GM21423 (cell line): ENCODE measurements at regions not wholly inside any gene's neighbourhood (a gene's known extent, or its start where the extent isn't known, plus 50 kb on each side); places are given as distances from the start of the nearest gene placed in this dataset.

ENCODE experiments used
- ATAC-seq: cut with Tn5 transposase; IDR thresholded peaks from one replicate; pipeline ENCODE4 v1.9.1; 2021; ENCODE audit warnings: mild to moderate bottlenecking, moderate library complexity; ENCODE audit not compliant: unreplicated experiment

- ATAC-seq = no peak
Observed at GRCh38 chr17:79298799-79299198, 224.2 kb downstream of the ENGASE start.

- ATAC-seq = no peak
Observed at GRCh38 chr17:79296243-79296642, 221.6 kb downstream of the ENGASE start.

- no peak for ATAC-seq
Observed at GRCh38 chr17:79295307-79295706, 220.7 kb downstream of the ENGASE start.

GRCh38 chr17:79294459-79295071, 219.9 kb downstream of the ENGASE start:
- ATAC-seq = no peak

GRCh38 chr17:79292501-79292900, 217.9 kb downstream of the ENGASE start:
- ATAC-seq = no peak

GRCh38 chr17:79291391-79291790, 216.8 kb downstream of the ENGASE start:
- no peak for ATAC-seq

GRCh38 chr17:79290726-79291125, 216.1 kb downstream of the ENGASE start:
- ATAC-seq = no peak

- ATAC-seq = no peak
Observed at GRCh38 chr17:79288950-79289349, 214.3 kb downstream of the ENGASE start.

- ATAC-seq = no peak
Observed at GRCh38 chr17:79286440-79286839, 211.8 kb downstream of the ENGASE start.

- no peak for ATAC-seq
Observed at GRCh38 chr17:79285973-79286372, 211.3 kb downstream of the ENGASE start.

- ATAC-seq = no peak
Observed at GRCh38 chr17:79282294-79282693, 207.7 kb downstream of the ENGASE start.

GRCh38 chr17:79281803-79282202, 207.2 kb downstream of the ENGASE start:
- ATAC-seq = no peak

- ATAC-seq = no peak
Observed at GRCh38 chr17:79280866-79281572, 206.4 kb downstream of the ENGASE start.

- ATAC-seq = no peak
Observed at GRCh38 chr17:79280010-79280409, 205.4 kb downstream of the ENGASE start.

- ATAC-seq = no peak
Observed at GRCh38 chr17:79279320-79279719, 204.7 kb downstream of the ENGASE start.

- no peak for ATAC-seq
Observed at GRCh38 chr17:79276821-79277220, 202.2 kb downstream of the ENGASE start.

- no peak for ATAC-seq
Observed at GRCh38 chr17:79273660-79274059, 199.0 kb downstream of the ENGASE start.

- ATAC-seq = no peak
Observed at GRCh38 chr17:79272666-79273219, 198.1 kb downstream of the ENGASE start.

- no peak for ATAC-seq
Observed at GRCh38 chr17:79272220-79272619, 197.6 kb downstream of the ENGASE start.

GRCh38 chr17:79269620-79270019, 195.0 kb downstream of the ENGASE start:
- ATAC-seq = no peak

- ATAC-seq = no peak
Observed at GRCh38 chr17:79263191-79263590, 188.6 kb downstream of the ENGASE start.

- ATAC-seq = no peak
Observed at GRCh38 chr17:79262624-79263023, 188.0 kb downstream of the ENGASE start.
